Ishikawa (cell line): ENCODE measurements at regions not wholly inside any gene's neighbourhood (a gene's known extent, or its start where the extent isn't known, plus 50 kb on each side); places are given as distances from the start of the nearest gene placed in this dataset.

ENCODE experiments used
- CEBPB ChIP-seq: IDR thresholded peaks from 2 replicates; pipeline ENCODE4 v1.6.1; 2012
- EP300 ChIP-seq: IDR thresholded peaks from 2 replicates; pipeline ENCODE4 v1.6.1; 2012; ENCODE audit warnings: borderline replicate concordance
- FOXM1 ChIP-seq: IDR thresholded peaks from 2 replicates; pipeline ENCODE4 v1.6.1; 2012; ENCODE audit warnings: low read depth, borderline replicate concordance
- MAX ChIP-seq: IDR thresholded peaks from 2 replicates; pipeline ENCODE4 v1.6.1; 2012
- RAD21 ChIP-seq: IDR thresholded peaks from 2 replicates; pipeline ENCODE4 v1.6.1; 2012; ENCODE audit warnings: low read depth
- TAF1 ChIP-seq: IDR thresholded peaks from 2 replicates; pipeline ENCODE4 v1.6.1; 2012; ENCODE audit warnings: low read depth, mild to moderate bottlenecking
- USF1 ChIP-seq: IDR thresholded peaks from 2 replicates; pipeline ENCODE4 v1.6.1; 2012

DNA sequence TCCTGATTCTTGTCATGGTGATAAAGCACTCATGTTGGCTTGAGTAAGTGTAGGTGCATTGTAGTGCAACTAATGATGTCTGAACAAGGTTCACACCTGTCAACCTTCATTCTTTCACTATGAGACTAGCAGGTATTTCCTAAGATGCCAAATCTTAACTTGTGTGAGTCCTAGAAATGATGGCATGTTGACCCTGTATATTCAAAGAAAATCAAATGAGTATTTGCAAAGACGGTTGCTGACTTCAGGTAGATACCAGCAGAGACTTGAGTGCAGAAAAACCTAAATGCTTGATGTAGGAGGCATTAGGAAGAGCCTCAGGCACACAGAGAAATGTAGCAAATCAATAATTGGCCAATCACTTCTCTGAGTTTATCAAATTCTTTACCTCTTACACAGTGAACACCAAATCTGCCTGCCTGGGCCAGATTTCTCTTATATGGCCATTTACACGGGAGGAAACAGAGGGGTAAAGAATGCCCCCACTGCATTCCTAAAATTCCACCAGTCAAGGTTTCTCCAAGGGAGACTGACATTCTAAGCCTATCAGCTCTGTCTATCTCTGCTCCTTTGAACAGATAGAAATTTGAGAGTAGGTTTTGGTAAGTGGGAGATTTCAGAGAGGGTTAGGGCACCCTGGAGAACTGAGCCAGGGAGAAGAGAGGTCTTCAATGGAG lies 488.6 kb upstream of the WWC1 start:
- no peak for TF ChIP-seq FOXM1
- no peak for TF ChIP-seq RAD21
- no peak for TF ChIP-seq EP300
- no peak for TF ChIP-seq MAX
- no peak for TF ChIP-seq USF1
- no peak for TF ChIP-seq CEBPB
- TF ChIP-seq TAF1: no peak
